ENCODE measurements at regions not wholly inside any gene's neighbourhood (a gene's known extent, or its start where the extent isn't known, plus 50 kb on each side); places are given as distances from the start of the nearest gene placed in this dataset.

DNA sequence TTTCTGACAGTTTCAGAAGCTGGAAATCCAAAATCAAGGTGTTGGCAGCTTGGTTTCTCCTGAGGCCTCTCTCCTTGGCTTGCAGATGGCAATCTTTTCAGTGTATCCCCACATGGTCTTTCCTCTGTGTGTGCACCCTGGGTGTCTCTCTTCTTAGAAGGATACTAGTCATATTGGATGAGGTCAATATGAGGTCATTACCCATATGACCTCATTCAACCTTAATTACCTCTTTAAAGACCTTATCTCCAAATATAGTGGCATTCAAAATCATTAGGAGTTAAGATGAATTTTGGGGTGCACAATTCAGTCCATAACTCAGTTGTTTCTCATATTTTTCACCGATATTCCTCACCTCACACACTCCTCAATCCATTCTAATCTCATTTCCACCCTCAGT, 92.4 kb upstream of the TGM3 start:
- no peak for DNase-seq (ENCODE audit: low spot score)
- Histone ChIP-seq H3K4me3 (no peak overlapping the region), H3K27ac (no peak overlapping the region)
- TF ChIP-seq, protein P1, sequence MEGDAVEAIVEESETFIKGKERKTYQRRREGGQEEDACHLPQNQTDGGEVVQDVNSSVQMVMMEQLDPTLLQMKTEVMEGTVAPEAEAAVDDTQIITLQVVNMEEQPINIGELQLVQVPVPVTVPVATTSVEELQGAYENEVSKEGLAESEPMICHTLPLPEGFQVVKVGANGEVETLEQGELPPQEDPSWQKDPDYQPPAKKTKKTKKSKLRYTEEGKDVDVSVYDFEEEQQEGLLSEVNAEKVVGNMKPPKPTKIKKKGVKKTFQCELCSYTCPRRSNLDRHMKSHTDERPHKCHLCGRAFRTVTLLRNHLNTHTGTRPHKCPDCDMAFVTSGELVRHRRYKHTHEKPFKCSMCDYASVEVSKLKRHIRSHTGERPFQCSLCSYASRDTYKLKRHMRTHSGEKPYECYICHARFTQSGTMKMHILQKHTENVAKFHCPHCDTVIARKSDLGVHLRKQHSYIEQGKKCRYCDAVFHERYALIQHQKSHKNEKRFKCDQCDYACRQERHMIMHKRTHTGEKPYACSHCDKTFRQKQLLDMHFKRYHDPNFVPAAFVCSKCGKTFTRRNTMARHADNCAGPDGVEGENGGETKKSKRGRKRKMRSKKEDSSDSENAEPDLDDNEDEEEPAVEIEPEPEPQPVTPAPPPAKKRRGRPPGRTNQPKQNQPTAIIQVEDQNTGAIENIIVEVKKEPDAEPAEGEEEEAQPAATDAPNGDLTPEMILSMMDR (IDR thresholded peaks at IDR 0.05) = no peak

DNA sequence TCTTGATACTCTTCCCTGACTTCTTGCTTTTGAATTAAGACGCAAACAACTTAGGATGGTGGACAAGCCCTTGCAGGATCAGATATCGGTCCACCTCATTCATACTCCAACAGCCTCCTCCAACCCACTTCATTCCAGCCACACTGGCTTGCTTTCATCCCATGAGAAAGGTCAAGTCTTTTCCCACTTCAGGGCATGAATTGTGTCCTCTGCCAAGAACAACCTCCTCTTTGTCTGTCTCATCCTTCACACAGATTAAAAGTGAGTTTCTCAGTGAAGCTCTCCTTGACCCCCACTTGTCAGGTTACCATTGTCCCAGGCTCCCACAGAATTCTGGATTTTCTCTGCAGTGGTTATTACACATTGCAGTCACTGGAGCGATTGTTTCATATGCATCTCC, 91.8 kb upstream of the TGM3 start:
- H3K4me3 ChIP-seq = no peak overlapping the region
- no peak overlapping the region for H3K27ac ChIP-seq
- TF ChIP-seq, protein P1 (IDR thresholded peaks at IDR 0.05) = no peak

DNA sequence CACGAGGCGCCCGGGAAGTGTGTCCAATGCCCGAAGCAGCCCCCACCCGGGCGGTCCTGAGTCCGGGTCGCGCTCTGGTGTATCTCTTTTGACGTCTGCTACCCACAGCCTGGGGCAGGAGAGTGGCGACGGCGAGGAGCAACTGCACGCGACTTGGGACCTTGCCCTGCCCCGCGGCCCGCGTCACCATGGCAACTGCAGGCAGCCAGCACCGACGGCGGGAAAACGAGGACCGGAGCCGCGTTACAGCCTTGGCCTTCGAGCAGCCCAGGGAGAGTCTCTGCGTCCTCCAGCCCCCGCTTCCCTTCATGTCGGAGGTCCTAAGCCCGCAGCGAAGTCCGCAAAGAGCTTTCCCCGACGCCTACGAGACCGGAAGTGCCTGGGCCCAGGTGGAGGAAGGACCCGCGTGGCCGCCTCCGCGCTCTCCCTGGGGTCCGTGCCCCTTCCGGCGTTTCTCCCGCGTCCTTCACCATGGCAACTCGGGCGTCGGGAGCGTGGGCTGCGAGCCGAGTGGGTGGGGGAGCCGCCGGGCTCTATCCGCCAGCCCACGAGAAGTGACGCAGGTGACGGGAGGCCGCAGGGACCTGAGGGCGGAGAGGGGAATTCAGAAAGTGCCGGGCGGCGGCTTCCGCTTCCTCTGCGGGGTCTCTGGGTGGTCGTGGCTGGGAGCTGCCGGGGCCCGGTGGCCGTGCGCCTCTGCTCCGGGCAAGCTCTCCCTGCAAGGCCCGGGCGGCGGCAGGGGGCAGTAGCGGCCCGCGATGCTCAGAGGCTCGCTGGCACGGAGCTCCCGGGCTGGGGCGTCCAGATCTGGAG, 88.6 kb upstream of the TGM3 start:
- peak; percentile 76 for DNase-seq (ENCODE audit: low spot score)
- Histone ChIP-seq H3K27ac (no peak overlapping the region), H3K4me3 (peak overlapping the region; percentile 77)
- TF ChIP-seq, protein P1 (IDR thresholded peaks at IDR 0.05) = peak; percentile 56

More for the DNA sequence above, 91.8 kb upstream of the TGM3 start:
- DNase-seq (ENCODE audit: low spot score) = no peak

DNA sequence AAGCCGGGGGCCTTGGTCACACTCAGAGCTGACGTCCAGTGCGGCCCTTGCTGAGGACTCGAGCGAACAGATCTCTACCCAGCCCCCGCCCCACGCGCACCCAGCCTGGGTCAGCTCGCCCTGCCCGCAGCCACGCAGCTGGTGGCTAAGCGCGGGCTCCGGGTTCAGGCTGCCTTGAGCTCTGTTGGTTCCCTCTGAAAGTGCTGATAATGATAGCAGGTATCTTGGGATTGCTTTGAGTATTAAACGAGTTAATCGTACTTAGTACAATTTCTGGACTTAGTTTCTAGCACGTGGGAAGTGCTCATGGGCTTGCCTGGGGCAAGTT, 88.1 kb upstream of the TGM3 start:
- Histone ChIP-seq H3K27ac (no peak overlapping the region), H3K4me3 (peak overlapping the region; percentile 77)
- DNase-seq (ENCODE audit: low spot score) = no peak
- TF ChIP-seq, protein P1 (IDR thresholded peaks at IDR 0.05) = peak; percentile 12

DNA sequence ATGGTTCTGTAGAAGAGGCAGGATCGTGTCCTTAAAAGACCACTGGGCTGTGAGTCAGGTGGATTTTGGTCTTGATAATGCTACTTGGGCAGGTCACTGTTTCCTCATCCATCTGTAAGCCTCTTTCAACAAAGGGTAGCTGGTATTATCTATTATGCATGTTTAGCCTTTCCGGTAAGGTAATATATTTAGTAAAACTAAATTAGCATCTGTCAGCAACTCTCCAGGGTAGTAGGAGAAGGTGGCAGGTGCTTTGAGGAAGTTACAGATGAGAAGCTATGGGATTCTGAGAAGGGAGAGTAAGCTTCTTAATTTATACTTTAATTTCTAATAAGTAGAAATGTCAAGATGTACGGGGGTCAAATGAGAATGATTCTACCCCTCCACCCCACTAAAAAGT, 86.9 kb upstream of the TGM3 start:
- Histone ChIP-seq H3K27ac (no peak overlapping the region), H3K4me3 (no peak overlapping the region)
- TF ChIP-seq, protein P1 (IDR thresholded peaks at IDR 0.05) = no peak
- DNase-seq (ENCODE audit: low spot score) = no peak

DNA sequence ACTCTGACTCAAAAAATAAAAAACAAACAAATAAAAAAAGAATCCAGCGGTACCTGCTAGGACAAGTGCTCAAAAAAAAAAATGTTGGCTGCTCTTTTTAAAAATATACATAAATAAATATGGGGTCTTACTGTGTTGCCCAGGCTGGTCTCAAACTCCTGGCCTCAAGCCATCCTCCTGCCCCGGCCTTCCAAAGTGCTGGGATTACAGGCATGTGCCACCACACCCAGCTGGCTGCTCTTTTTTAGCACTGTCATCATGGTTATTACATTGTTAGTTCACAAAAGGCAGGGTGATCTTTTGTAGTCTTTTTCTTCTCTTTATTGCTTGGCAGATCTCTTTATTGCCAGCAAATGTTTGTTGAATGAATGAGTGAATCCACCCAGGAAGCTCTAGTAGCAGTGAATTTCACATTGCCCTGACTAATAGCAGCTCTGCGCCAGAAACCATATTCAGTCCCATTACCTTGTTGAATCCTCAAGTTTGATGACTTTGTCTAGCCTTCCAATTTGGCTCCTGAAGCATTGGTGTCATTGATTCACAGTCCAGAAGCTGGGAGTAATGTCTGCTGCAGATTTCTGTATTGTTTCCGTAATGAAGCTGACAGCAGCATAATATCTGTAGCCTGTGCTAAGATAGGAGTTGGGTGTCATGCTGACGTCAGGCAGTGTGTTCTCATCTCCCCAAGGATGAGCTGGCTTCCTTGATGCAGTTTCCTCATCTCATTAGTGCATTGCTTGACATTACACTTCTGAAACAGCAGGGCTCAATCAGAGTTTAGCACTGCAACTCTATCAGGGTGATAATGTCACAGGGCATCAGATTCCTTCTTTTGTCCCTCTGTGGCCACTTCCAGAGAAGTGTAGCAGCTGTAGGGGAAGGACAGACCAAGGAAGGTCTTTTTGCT, 84.9 kb upstream of the TGM3 start:
- Histone ChIP-seq H3K27ac (no peak overlapping the region), H3K4me3 (no peak overlapping the region)
- TF ChIP-seq, protein P1 (IDR thresholded peaks at IDR 0.05) = no peak
- no peak for DNase-seq (ENCODE audit: low spot score)

Measured in coronary artery (tissue), 2 donors.